ENCODE measurements at regions not wholly inside any gene's neighbourhood (a gene's known extent, or its start where the extent isn't known, plus 50 kb on each side); places are given as distances from the start of the nearest gene placed in this dataset.

DNA sequence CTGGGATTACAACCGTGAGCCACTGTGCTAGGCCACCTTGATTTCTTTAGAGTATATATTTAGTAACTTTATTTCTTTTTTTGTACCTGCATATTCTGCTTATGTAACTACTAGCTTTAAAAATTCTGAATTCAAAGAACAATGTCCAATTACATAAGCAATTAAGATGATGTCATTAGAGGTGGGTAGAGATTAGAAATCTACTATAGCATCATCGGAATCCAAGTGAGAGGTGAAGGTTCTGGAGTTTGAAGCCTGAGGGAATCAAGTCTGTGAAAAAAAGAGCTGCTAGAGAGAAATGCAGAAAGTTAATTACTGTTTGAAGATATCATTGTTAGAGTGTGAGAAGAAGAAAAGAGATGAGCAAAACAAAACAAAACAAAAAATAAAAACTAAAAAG lies 79.0 kb upstream of the ENPEP start:
- no peaks in the 10 kb centered on the region for H3K9me2 ChIP-seq (ENCODE audit: insufficient read depth, low read length)
- no peak overlapping the region for H3K4me2 ChIP-seq (ENCODE audit: low read length)
- H4K20me1 ChIP-seq (ENCODE audit: insufficient read depth): no peaks in the 10 kb centered on the region
- H3K9me3 ChIP-seq (ENCODE audit: low read length): no peaks in the 10 kb centered on the region
- H3F3A ChIP-seq (ENCODE audit: insufficient read depth, low read length, poor library complexity, severe bottlenecking): no peaks in the 10 kb centered on the region
- no peak overlapping the region for H2AFZ ChIP-seq (ENCODE audit: low read depth, low read length)
- TF ChIP-seq REST (IDR thresholded peaks at IDR 0.05; ENCODE audit: borderline replicate concordance): no peak
- no peaks in the 10 kb centered on the region for H3K27me3 ChIP-seq (ENCODE audit: insufficient read depth, low read depth, low read length)
- no peak overlapping the region for H3K4me3 ChIP-seq (ENCODE audit: low read length)
- no peaks in the 10 kb centered on the region for H3K36me3 ChIP-seq (ENCODE audit: insufficient read depth, low read length)
- no peaks in the 10 kb centered on the region for H3K79me2 ChIP-seq (replicated peaks; ENCODE audit: insufficient read depth, low read length)
- H3K9ac ChIP-seq (ENCODE audit: low read length): no peak overlapping the region
- no peak overlapping the region for H3K27ac ChIP-seq (ENCODE audit: low read length)

DNA sequence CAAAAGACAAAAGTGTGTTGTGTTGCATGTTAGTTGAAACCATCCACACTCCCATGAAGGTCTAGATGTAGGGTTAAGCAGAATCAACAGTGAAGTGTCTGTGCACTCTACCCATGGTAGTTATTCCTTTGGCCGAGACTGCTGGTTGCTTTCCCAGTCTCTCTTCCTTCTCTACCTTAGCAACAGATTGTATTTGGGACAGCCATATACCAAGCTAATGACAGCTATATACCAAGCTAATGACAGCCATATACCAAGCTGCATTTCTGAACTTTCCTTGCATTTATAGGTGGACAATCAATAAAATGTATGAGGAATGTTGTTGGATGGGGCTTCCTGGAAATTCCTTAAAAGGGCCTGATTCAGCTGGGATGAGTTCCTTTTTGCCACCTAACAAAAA lies 80.5 kb upstream of the ENPEP start:
- Histone ChIP-seq H3K27me3 (ENCODE audit: insufficient read depth, low read depth, low read length) (no peaks in the 10 kb centered on the region), H3K9me2 (ENCODE audit: insufficient read depth, low read length) (no peaks in the 10 kb centered on the region), H3K9me3 (ENCODE audit: low read length) (no peaks in the 10 kb centered on the region), H3K36me3 (ENCODE audit: insufficient read depth, low read length) (no peaks in the 10 kb centered on the region), H3K4me3 (ENCODE audit: low read length) (no peak overlapping the region), H2AFZ (ENCODE audit: low read depth, low read length) (no peak overlapping the region), H3K4me2 (ENCODE audit: low read length) (no peak overlapping the region), H3K79me2 (replicated peaks; ENCODE audit: insufficient read depth, low read length) (no peaks in the 10 kb centered on the region), H3F3A (ENCODE audit: insufficient read depth, low read length, poor library complexity, severe bottlenecking) (no peaks in the 10 kb centered on the region), H3K27ac (ENCODE audit: low read length) (no peak overlapping the region), H3K9ac (ENCODE audit: low read length) (no peak overlapping the region), H4K20me1 (ENCODE audit: insufficient read depth) (no peaks in the 10 kb centered on the region)
- TF ChIP-seq SMC3 (conservative IDR thresholded peaks at IDR 0.05; ENCODE audit: poor library complexity) (no peak), EZH2 (IDR thresholded peaks at IDR 0.05; ENCODE audit: borderline replicate concordance, insufficient read depth, low read length, poor library complexity, severe bottlenecking) (no peak), TAF1 (IDR thresholded peaks at IDR 0.05; ENCODE audit: low read depth) (no peak), POLR2AphosphoS5 (IDR thresholded peaks at IDR 0.05) (no peak), MXI1 (conservative IDR thresholded peaks at IDR 0.05; ENCODE audit: poor library complexity, severe bottlenecking) (no peak), EP300 (conservative IDR thresholded peaks at IDR 0.05; ENCODE audit: poor library complexity, severe bottlenecking) (no peak), REST (IDR thresholded peaks at IDR 0.05; ENCODE audit: borderline replicate concordance) (no peak), RAD21 (conservative IDR thresholded peaks at IDR 0.05) (no peak), CTCF (IDR thresholded peaks at IDR 0.05; ENCODE audit: poor library complexity, severe bottlenecking) (no peak)

Data from neural cell (in vitro differentiated cells).